ENCODE measurements at regions not wholly inside any gene's neighbourhood (a gene's known extent, or its start where the extent isn't known, plus 50 kb on each side); places are given as distances from the start of the nearest gene placed in this dataset.
A peak's percentile ranks its signal among the peaks of the same experiment; 100 is the strongest.

GRCh38 chr5:2208239-2208544, 325.5 kb upstream of the IRX4 start:
- Histone ChIP-seq H4K20me1 (ENCODE audit: insufficient read depth, low read length) (no peaks in the 10 kb centered on the region), H3K9ac (ENCODE audit: low read length) (no peak overlapping the region), H3K4me1 (ENCODE audit: insufficient read depth, low read length, severe bottlenecking) (no peaks in the 10 kb centered on the region), H3K4me2 (ENCODE audit: low read length) (no peak overlapping the region), H3K9me3 (ENCODE audit: low read length) (no peaks in the 10 kb centered on the region), H3K9me2 (ENCODE audit: low read depth, low read length) (no peaks in the 10 kb centered on the region), H3F3A (ENCODE audit: insufficient read depth, low read length) (no peaks in the 10 kb centered on the region), H3K79me2 (ENCODE audit: insufficient read depth, low read length) (no peaks in the 10 kb centered on the region), H3K4me3 (ENCODE audit: low read depth, low read length, poor library complexity, severe bottlenecking) (no peak overlapping the region), H3K36me3 (ENCODE audit: insufficient read depth, low read length) (no peaks in the 10 kb centered on the region), H3K27ac (ENCODE audit: low read depth, low read length, poor library complexity, severe bottlenecking) (no peak overlapping the region), H2AFZ (ENCODE audit: low read length) (no peak overlapping the region), H3K27me3 (ENCODE audit: insufficient read depth, low read length) (no peaks in the 10 kb centered on the region)
- TF ChIP-seq EZH2 (IDR thresholded peaks at IDR 0.05; ENCODE audit: borderline replicate concordance, low read length) = no peak
- no peak; the same call in 1 of the 2 replicates for TF ChIP-seq CTCF (IDR thresholded peaks at IDR 0.05; ENCODE audit: low read length)

GRCh38 chr5:2207416-2208238, 324.9 kb upstream of the IRX4 start:
- H3K4me3 ChIP-seq (ENCODE audit: low read depth, low read length, poor library complexity, severe bottlenecking) = no peak overlapping the region
- H3K36me3 ChIP-seq (ENCODE audit: insufficient read depth, low read length) = no peaks in the 10 kb centered on the region
- H4K20me1 ChIP-seq (ENCODE audit: insufficient read depth, low read length) = no peaks in the 10 kb centered on the region
- no peaks in the 10 kb centered on the region for H3K79me2 ChIP-seq (ENCODE audit: insufficient read depth, low read length)
- no peak overlapping the region for H3K27ac ChIP-seq (ENCODE audit: low read depth, low read length, poor library complexity, severe bottlenecking)
- no peak overlapping the region for H3K4me2 ChIP-seq (ENCODE audit: low read length)
- H3K9ac ChIP-seq (ENCODE audit: low read length) = no peak overlapping the region
- peak; percentile 43 for TF ChIP-seq CTCF (IDR thresholded peaks at IDR 0.05; ENCODE audit: low read length)
- TF ChIP-seq EZH2 (IDR thresholded peaks at IDR 0.05; ENCODE audit: borderline replicate concordance, low read length) = no peak
- H3F3A ChIP-seq (ENCODE audit: insufficient read depth, low read length) = no peaks in the 10 kb centered on the region
- H3K4me1 ChIP-seq (ENCODE audit: insufficient read depth, low read length, severe bottlenecking) = no peaks in the 10 kb centered on the region
- no peak overlapping the region for H2AFZ ChIP-seq (ENCODE audit: low read length)
- no peaks in the 10 kb centered on the region for H3K9me3 ChIP-seq (ENCODE audit: low read length)
- H3K9me2 ChIP-seq (ENCODE audit: low read depth, low read length) = no peaks in the 10 kb centered on the region
- H3K27me3 ChIP-seq (ENCODE audit: insufficient read depth, low read length) = no peaks in the 10 kb centered on the region

GRCh38 chr5:2207109-2207399, 324.3 kb upstream of the IRX4 start:
- Histone ChIP-seq H3K4me3 (ENCODE audit: low read depth, low read length, poor library complexity, severe bottlenecking) (no peak overlapping the region), H3K4me1 (ENCODE audit: insufficient read depth, low read length, severe bottlenecking) (no peaks in the 10 kb centered on the region), H3K36me3 (ENCODE audit: insufficient read depth, low read length) (no peaks in the 10 kb centered on the region), H2AFZ (ENCODE audit: low read length) (no peak overlapping the region), H4K20me1 (ENCODE audit: insufficient read depth, low read length) (no peaks in the 10 kb centered on the region), H3K27me3 (ENCODE audit: insufficient read depth, low read length) (no peaks in the 10 kb centered on the region), H3K9me2 (ENCODE audit: low read depth, low read length) (no peaks in the 10 kb centered on the region), H3K9me3 (ENCODE audit: low read length) (no peaks in the 10 kb centered on the region), H3K27ac (ENCODE audit: low read depth, low read length, poor library complexity, severe bottlenecking) (no peak overlapping the region), H3F3A (ENCODE audit: insufficient read depth, low read length) (no peaks in the 10 kb centered on the region), H3K4me2 (ENCODE audit: low read length) (no peak overlapping the region), H3K79me2 (ENCODE audit: insufficient read depth, low read length) (no peaks in the 10 kb centered on the region), H3K9ac (ENCODE audit: low read length) (no peak overlapping the region)
- TF ChIP-seq EZH2 (IDR thresholded peaks at IDR 0.05; ENCODE audit: borderline replicate concordance, low read length) (no peak), CTCF (IDR thresholded peaks at IDR 0.05; ENCODE audit: low read length) (no peak)

Measured in OCI-LY1 (cell line).